ENCODE measurements at regions not wholly inside any gene's neighbourhood (a gene's known extent, or its start where the extent isn't known, plus 50 kb on each side); places are given as distances from the start of the nearest gene placed in this dataset.
"Not testable (repeated sequence)": the region's sequence is repeated elsewhere in the genome, so short reads cannot be mapped to it uniquely, and the experiment has no call there.

GRCh38 chr6:16039892-16040627, 88.8 kb upstream of the MYLIP start:
- DNase-seq (ENCODE audit: low spot score), result not testable (repeated sequence)

GRCh38 chr6:16038938-16039337, 89.9 kb upstream of the MYLIP start:
- no peak for DNase-seq (ENCODE audit: low spot score)

GRCh38 chr6:16035488-16036080, 93.3 kb upstream of the MYLIP start:
- no peak for DNase-seq (ENCODE audit: low spot score)

- no peak for DNase-seq (ENCODE audit: low spot score)
Observed at GRCh38 chr6:16033214-16033613, 95.7 kb upstream of the MYLIP start.

GRCh38 chr6:16031278-16031981, 97.5 kb upstream of the MYLIP start:
- DNase-seq (ENCODE audit: low spot score), result peak; percentile 8

DNA sequence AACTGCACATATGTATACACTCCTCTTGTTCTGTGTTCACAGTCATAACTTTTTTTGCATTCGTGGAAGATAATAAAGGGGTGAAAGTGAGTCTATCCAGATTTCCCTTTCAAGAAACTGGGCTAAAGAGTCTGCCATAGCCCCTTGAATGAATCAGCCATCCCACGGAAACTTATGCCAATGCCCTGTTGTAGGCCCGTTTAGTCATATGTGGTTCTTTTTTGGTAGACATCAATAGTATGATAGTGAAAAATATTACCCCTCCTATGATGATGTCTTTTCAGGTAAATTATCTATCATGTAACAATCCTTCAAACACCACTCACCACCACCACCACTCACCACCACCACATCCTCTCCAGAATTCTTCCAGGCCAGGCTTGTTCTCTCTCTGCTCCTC, 99.9 kb upstream of the MYLIP start:
- DNase-seq (ENCODE audit: low spot score), result no peak

- no peak for DNase-seq (ENCODE audit: low spot score)
Observed at GRCh38 chr6:16020259-16020658, 108.6 kb upstream of the MYLIP start.

DNA sequence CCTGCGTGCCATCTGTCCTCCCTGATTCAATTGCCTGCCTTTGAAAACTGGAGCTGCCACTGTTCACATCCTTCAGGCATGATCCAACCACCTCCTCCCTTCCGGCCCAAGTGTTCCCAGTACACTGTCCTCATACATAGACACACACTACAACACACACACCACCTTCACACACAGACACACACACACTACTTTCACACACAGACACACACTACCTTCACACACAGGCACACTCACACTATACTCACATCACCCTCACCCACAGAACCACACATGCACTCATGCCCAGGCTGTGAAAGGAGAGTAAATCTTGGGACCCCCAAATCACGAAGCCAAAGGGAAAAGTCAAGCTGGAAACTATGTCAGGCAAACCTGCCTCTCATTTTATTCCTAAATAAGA, 109.4 kb upstream of the MYLIP start:
- no peak for DNase-seq (ENCODE audit: low spot score)

- DNase-seq (ENCODE audit: low spot score), result no peak
Observed at GRCh38 chr6:16018626-16019025, 110.3 kb upstream of the MYLIP start.

DNA sequence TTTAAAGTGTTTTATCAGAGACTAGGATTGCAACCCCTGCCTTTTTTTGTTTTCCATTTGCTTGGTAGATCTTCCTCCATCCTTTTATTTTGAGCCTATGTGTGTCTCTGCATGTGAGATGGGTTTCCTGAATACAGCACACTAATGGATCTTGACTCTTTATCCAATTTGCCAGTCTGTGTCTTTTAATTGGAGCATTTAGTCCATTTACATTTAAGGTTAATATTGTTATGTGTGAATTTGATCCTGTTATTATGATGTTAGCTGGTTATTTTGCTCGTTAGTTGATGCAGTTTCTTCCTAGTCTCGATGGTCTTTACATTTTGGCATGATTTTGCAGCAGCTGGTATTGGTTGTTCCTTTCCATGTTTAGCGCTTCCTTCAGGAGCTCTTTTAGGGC, 114.6 kb upstream of the MYLIP start:
- DNase-seq (ENCODE audit: low spot score), result not testable (repeated sequence)

DNA sequence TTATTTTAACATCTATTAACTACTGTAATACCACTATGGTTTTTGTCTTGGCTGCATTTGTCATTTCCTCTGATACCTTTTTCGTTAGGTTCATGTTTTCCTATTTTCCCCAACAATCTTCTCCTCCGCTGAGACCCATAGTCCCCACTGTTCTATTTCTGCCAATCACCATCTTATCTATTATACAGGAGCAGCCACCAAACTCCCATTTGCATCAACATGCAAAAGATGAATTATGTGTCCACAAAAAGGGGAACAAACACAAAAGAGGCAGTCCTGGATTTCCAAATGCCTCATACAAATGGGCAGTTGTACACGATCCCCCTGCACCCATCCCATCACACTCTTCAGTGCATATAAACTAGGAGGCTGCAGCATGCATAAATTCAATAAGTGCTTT, 121.7 kb upstream of the MYLIP start:
- no peak for DNase-seq (ENCODE audit: low spot score)

DNA sequence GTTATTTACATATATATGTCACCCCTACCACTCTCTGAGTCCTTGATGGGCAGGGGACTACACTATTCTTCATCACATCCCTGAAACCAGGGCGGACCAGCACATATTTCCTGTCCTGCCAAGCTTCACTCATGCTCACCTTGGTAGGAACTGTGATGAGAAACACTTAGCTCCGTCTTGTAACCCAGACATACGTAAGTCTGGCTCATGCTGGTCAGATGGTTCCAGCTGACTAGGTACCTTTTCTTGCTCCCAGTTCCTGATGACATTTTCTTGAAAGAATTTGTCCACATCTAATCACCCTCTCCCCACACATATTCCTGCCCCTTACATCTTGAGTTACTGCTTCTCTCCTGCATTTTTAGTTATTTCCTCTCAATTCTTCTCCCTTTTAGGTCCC, 122.2 kb upstream of the MYLIP start:
- DNase-seq (ENCODE audit: low spot score), result no peak

GRCh38 chr6:16004934-16005679, 123.8 kb upstream of the MYLIP start:
- DNase-seq (ENCODE audit: low spot score), result no peak

DNA sequence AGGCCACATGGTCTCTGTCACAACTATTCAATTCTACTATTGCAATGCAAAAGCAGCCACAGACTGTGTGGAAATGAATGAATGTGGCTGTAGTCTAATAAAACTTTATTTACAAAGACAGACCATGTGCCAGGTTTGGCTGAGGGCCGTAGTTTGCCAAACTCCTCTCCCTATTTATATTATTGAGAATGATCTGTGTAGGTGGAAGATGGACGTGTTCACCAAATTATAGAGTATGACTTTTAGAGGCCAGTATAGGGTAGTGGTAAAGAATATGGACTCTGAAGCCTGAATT, 125.7 kb upstream of the MYLIP start:
- no peak for DNase-seq (ENCODE audit: low spot score)

GRCh38 chr6:16002332-16003196, 126.3 kb upstream of the MYLIP start:
- peak; percentile 34 for DNase-seq (ENCODE audit: low spot score)

GRCh38 chr6:16001158-16001557, 127.7 kb upstream of the MYLIP start:
- no peak for DNase-seq (ENCODE audit: low spot score)

DNA sequence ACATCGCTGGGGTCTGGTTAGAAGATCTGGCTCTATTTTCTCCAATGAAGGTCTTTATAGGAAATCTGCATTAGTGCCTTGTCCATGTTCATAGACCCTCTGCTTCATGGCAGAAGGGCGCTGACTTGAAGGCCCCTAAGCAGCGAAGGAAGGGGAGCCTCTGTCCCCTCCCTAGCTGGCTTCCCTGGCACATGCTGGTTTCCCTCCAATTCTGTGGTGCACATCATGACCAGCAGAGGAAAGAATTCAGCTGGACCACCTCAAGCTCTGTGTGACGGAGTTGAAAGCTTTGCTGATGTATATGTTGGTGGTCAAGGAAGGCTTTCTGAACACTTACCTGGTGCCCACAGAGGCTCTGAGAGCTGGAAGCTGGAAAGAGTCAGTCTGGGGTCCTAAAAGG, 129.7 kb upstream of the MYLIP start:
- no peak for DNase-seq (ENCODE audit: low spot score)

DNA sequence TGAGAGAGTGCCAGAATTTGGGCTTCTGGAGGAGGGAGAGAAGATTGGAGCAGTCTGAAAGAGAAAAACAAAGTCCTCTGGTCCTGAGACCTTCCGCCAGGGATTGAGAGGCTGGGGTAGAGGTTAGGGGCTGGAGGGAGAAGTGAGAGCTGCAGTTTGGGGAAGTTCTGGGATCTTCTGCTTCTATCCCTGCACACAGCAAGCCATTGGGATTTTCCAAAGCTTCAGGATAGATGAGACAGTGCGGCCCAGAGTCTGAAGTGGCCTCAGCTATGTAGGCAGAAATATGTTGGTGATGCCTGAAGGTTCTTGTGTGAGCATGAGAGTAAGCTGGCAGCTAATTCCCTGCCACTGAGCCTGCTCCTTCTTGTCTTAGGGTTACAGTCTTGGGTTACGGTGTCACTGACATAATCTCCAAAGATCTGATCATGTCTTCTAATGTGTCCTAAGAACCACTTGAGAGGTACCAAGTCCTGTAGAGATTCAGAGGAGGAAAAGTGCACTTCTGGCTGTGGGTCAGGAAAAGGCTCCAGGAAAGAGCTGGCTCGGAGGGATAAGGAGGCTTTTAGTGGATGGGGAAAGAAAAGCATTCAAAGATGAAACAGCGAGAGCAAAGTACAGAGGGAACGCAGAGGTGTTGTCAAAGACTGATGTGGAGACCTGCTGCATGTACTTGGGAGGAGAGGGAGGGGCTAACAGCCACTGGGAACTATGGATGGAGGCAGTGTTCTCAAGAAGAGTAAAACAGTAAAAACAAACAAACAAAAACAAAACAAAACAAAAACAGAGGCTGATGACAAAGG, 131.1 kb upstream of the MYLIP start:
- no peak for DNase-seq (ENCODE audit: low spot score)

GRCh38 chr6:15996030-15996429, 132.9 kb upstream of the MYLIP start:
- DNase-seq (ENCODE audit: low spot score), result no peak

DNA sequence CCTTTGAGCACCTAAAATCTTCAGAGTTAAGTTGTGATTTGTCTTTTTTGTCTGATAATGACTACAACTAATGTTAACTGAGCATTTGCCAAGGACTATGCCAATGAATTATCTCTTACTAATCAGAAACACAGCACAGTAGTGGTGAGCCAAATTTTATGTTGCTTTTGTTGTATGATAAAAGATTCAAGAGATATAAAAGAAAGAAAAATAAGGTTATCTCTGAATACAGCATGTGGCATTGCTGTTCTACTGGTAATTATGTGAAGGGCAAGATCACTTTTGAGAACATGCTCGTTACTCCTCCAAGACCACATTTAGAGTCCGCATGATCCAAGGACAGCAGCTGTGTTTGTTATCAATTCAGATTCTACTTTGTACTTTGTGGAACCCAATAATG, 133.4 kb upstream of the MYLIP start:
- no peak for DNase-seq (ENCODE audit: low spot score)

DNA sequence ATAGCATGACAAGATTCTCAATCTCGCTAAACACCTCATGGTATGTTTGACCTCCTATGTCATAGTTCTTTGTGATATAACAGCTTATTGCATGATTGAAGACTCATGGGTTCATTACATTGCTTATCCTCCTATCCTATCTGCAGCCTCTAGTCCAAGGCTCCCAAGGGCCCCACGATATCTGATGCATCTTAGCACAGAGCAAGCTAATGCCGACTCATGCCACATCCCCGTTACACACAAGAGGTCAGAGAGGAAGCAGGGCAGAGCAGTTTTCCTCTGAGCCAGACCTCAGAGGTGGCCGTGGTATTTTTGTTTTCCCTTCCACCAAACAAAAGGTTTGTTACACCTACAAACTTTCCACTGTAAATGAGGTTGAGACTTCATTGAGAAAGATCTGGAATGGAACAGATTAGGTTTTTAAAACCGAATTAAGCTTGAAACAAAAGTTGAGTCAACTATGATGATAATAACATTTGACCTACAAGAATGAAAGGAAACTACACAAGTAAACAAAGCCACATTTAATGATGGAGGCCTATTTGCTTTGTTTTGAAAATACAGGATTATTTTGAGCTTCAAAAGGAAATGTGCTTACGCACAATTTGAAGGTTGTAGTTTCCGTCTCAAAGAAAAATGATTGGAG, 133.9 kb upstream of the MYLIP start:
- DNase-seq (ENCODE audit: low spot score), result no peak

Data from hematopoietic multipotent progenitor cell treated with erythropoietin and hydrocortisone succinate and interleukin-3 and kit ligand, for 15 days (in vitro differentiated cells).